NCI-H510A treated with DMSO at 0.1 percent for 48 hours (cell line): ENCODE measurements at regions not wholly inside any gene's neighbourhood (a gene's known extent, or its start where the extent isn't known, plus 50 kb on each side); places are given as distances from the start of the nearest gene placed in this dataset.
A peak's percentile ranks its signal among the peaks of the same experiment; 100 is the strongest.
"Not testable (repeated sequence)": the region's sequence is repeated elsewhere in the genome, so short reads cannot be mapped to it uniquely, and the experiment has no call there.

Experiments
- DNase-seq: peaks from one replicate; lab custom pipeline; 2025; lab: John Stamatoyannopoulos, UW

GRCh38 chr9:103242025-103242424 is 246.9 kb downstream of the CYLC2 start:
- DNase-seq, result no peak

GRCh38 chr9:103242486-103242885 is 247.4 kb downstream of the CYLC2 start:
- no peak for DNase-seq

- DNase-seq, result no peak
These were observed 248.4 kb downstream of the CYLC2 start for GRCh38 chr9:103243553-103243952.

- DNase-seq, result peak; percentile 85
These were observed 250.2 kb downstream of the CYLC2 start for GRCh38 chr9:103245369-103245768.

GRCh38 chr9:103261951-103262350 is 266.8 kb downstream of the CYLC2 start:
- no peak for DNase-seq

- no peak for DNase-seq
These were observed 270.9 kb downstream of the CYLC2 start for GRCh38 chr9:103266064-103266463.

GRCh38 chr9:103277240-103277639 is 282.1 kb downstream of the CYLC2 start:
- no peak for DNase-seq

- DNase-seq, result no peak
These were observed 286.0 kb downstream of the CYLC2 start for GRCh38 chr9:103281126-103281525.

GRCh38 chr9:103287361-103287760 is 292.2 kb downstream of the CYLC2 start:
- no peak for DNase-seq

- DNase-seq, result no peak
These were observed 301.1 kb downstream of the CYLC2 start for GRCh38 chr9:103296189-103296588.

- DNase-seq, result no peak
These were observed 305.9 kb downstream of the CYLC2 start for GRCh38 chr9:103301051-103301450.

GRCh38 chr9:103304797-103305196 is 309.7 kb downstream of the CYLC2 start:
- no peak for DNase-seq

- no peak for DNase-seq
These were observed 324.8 kb downstream of the CYLC2 start for GRCh38 chr9:103319979-103320378.

- no peak for DNase-seq
These were observed 328.6 kb downstream of the CYLC2 start for GRCh38 chr9:103323699-103324098.

- no peak for DNase-seq
These were observed 340.3 kb downstream of the CYLC2 start for GRCh38 chr9:103335461-103335860.

GRCh38 chr9:103355000-103355399 is 359.9 kb downstream of the CYLC2 start:
- DNase-seq, result no peak

- DNase-seq, result not testable (repeated sequence)
These were observed 362.8 kb downstream of the CYLC2 start for GRCh38 chr9:103357980-103358379.

GRCh38 chr9:103361906-103362305 is 366.8 kb downstream of the CYLC2 start:
- DNase-seq, result no peak

- DNase-seq, result no peak
These were observed 367.9 kb downstream of the CYLC2 start for GRCh38 chr9:103362986-103363385.

- DNase-seq, result no peak
These were observed 369.6 kb downstream of the CYLC2 start for GRCh38 chr9:103364753-103365152.

GRCh38 chr9:103371152-103371551 is 376.0 kb downstream of the CYLC2 start:
- no peak for DNase-seq

- no peak for DNase-seq
These were observed 377.7 kb downstream of the CYLC2 start for GRCh38 chr9:103372828-103373227.

- no peak for DNase-seq
These were observed 382.5 kb downstream of the CYLC2 start for GRCh38 chr9:103377667-103378066.

- DNase-seq, result peak; percentile 73
These were observed 402.9 kb downstream of the CYLC2 start for GRCh38 chr9:103397868-103398600.
